A673 (cell line): ENCODE measurements at regions not wholly inside any gene's neighbourhood (a gene's known extent, or its start where the extent isn't known, plus 50 kb on each side); places are given as distances from the start of the nearest gene placed in this dataset.
A peak's percentile ranks its signal among the peaks of the same experiment; 100 is the strongest.

Experiments
- BruUV-seq: library from RNA; stranded (reverse); fragments of 400-500 nt; replicated peaks from 2 replicates; lab custom pipeline; 2021; lab: Mats Ljungman, UMichigan
- CTCF ChIA-PET: fragments of 300-600 bp; sonication (Branson Sonifier 250); formaldehyde crosslinking; loops from one replicate; lab custom pipeline; 2022; ENCODE audit warnings: antibody characterized with exemption; lab: Charles Lee
- POLR2A ChIA-PET: fragments of 300-600 bp; sonication (Branson Sonifier 250); formaldehyde crosslinking; loops from one replicate; lab custom pipeline; 2022; ENCODE audit warnings: antibody characterized with exemption; ENCODE audit not compliant: low non-redundant PET; lab: Charles Lee
- DNase-seq: peaks from one replicate; pipeline ENCODE4 v3.0.0-alpha.2; 2015; ENCODE audit warnings: low spot score
- H3K27ac ChIP-seq: fragments of 200-600 bp; sonication (generic); 2 replicates; pipeline ENCODE4 v1.5.1; 2016; ENCODE audit warnings: mixed run types, low read depth, mild to moderate bottlenecking, mixed read lengths, antibody characterized with exemption, low read length; ENCODE audit not compliant: poor library complexity, severe bottlenecking
- H3K27me3 ChIP-seq: fragments of 200-600 bp; sonication (generic); replicated peaks from 2 replicates; pipeline ENCODE4 v1.6.1; 2017; ENCODE audit warnings: mixed run types, low read depth, mild to moderate bottlenecking, mixed read lengths, antibody characterized with exemption, low read length; ENCODE audit not compliant: insufficient read depth, poor library complexity
- H3K36me3 ChIP-seq: fragments of 200-600 bp; sonication (generic); 2 replicates; pipeline ENCODE4 v1.6.1; 2016; ENCODE audit warnings: mixed run types, mild to moderate bottlenecking, mixed read lengths, antibody characterized with exemption, low read length; ENCODE audit not compliant: insufficient read depth, poor library complexity, severe bottlenecking
- H3K4me1 ChIP-seq: fragments of 200-600 bp; sonication (generic); 2 replicates; pipeline ENCODE4 v1.6.1; 2017; ENCODE audit warnings: mixed run types, mild to moderate bottlenecking, mixed read lengths, antibody characterized with exemption, low read length; ENCODE audit not compliant: insufficient read depth, poor library complexity, severe bottlenecking
- H3K4me3 ChIP-seq: fragments of 200-600 bp; sonication (generic); 2 replicates; pipeline ENCODE4 v1.5.1; 2016; ENCODE audit warnings: low read depth, mixed run types, mild to moderate bottlenecking, mixed read lengths, low read length; ENCODE audit not compliant: poor library complexity, severe bottlenecking
- H3K9me3 ChIP-seq: fragments of 200-600 bp; sonication (generic); 2 replicates; pipeline ENCODE4 v1.6.1; 2016; ENCODE audit warnings: mixed run types, low read depth, mild to moderate bottlenecking, mixed read lengths, antibody characterized with exemption, low read length; ENCODE audit not compliant: poor library complexity, severe bottlenecking
- CTCF ChIP-seq: fragments of 300-800, 200-600 bp; sonication (generic); conservative IDR thresholded peaks from 2 replicates; pipeline ENCODE4 v1.5.1; 2017; ENCODE audit warnings: low read depth, mild to moderate bottlenecking, antibody characterized with exemption, low read length, moderate library complexity, mixed read lengths
- EZH2 ChIP-seq: fragments of 200-600 bp; sonication (generic); IDR thresholded peaks from 2 replicates; pipeline ENCODE4 v1.6.1; 2017; ENCODE audit warnings: borderline replicate concordance, low read depth, mild to moderate bottlenecking, mixed read lengths, antibody characterized with exemption, low read length; ENCODE audit not compliant: poor library complexity, severe bottlenecking
- intact Hi-C: fragments of 100-400 bp; cut with micrococcal nuclease; formaldehyde crosslinking; loops from one replicate; pipeline ENCODE4 v1.10.0; 2022; ENCODE audit not compliant: unreplicated experiment

GRCh38 chr1:166471359-166471758 is 304.6 kb upstream of the FAM78B start:
- Histone ChIP-seq H3K27ac (no peak overlapping the region), H3K4me1 (no peaks in the 10 kb centered on the region), H3K27me3 (peaks cover 13% of the 10 kb centered on the region), H3K4me3 (no peak overlapping the region), H3K36me3 (no peaks in the 10 kb centered on the region), H3K9me3 (no peaks in the 10 kb centered on the region)
- no peak for DNase-seq
- ChIA-PET CTCF (no interaction called here), POLR2A (no interaction called here)
- no peak for TF ChIP-seq CTCF
- no peak for TF ChIP-seq EZH2
- no TSS peak for BruUV-seq
- intact Hi-C loops, result no loop called here

GRCh38 chr1:166479052-166479631 is 312.3 kb upstream of the FAM78B start:
- no TSS peak for BruUV-seq
- ChIA-PET POLR2A (no interaction called here), CTCF (interaction anchor here (0.6 to 1.0 kb wide), 5 partner anchors 14 to 578 kb away, joined by 3 to 14 read pairs (median 3); no protein-coding TSS in a partner anchor)
- TF ChIP-seq CTCF, result peak; percentile 86
- TF ChIP-seq EZH2, result no peak
- Histone ChIP-seq H3K36me3 (no peaks in the 10 kb centered on the region), H3K4me1 (no peaks in the 10 kb centered on the region), H3K27me3 (peaks cover 17% of the 10 kb centered on the region), H3K27ac (no peak overlapping the region), H3K9me3 (no peaks in the 10 kb centered on the region), H3K4me3 (no peak overlapping the region)
- peak; percentile 41 for DNase-seq
- intact Hi-C loops, result loop anchor here (1.0 to 5.0 kb wide), 2 partner anchors 551 to 762 kb away; no protein-coding TSS in a partner anchor

GRCh38 chr1:166484471-166484870 is 317.7 kb upstream of the FAM78B start:
- Histone ChIP-seq H3K4me3 (no peak overlapping the region), H3K4me1 (no peaks in the 10 kb centered on the region), H3K36me3 (no peaks in the 10 kb centered on the region), H3K9me3 (no peaks in the 10 kb centered on the region), H3K27me3 (peaks cover 4% of the 10 kb centered on the region), H3K27ac (no peak overlapping the region)
- intact Hi-C loops, result no loop called here
- POLR2A ChIA-PET, result no interaction called here
- TF ChIP-seq EZH2, result no peak
- TF ChIP-seq CTCF, result no peak
- no peak for DNase-seq
- CTCF ChIA-PET, result no interaction called here
- BruUV-seq, result no TSS peak
